ENCODE measurements at regions not wholly inside any gene's neighbourhood (a gene's known extent, or its start where the extent isn't known, plus 50 kb on each side); places are given as distances from the start of the nearest gene placed in this dataset.

GRCh38 chr7:1358376-1359050, 100.8 kb downstream of the MICALL2 start:
- TF ChIP-seq ISL1 (CRISPR knock-in tag; IDR thresholded peaks at IDR 0.05), result no peak
- TF ChIP-seq PATZ1 (CRISPR knock-in tag; IDR thresholded peaks at IDR 0.05; ENCODE audit: borderline replicate concordance), result no peak
- TF ChIP-seq ARNTL (CRISPR knock-in tag; IDR thresholded peaks at IDR 0.05; ENCODE audit: borderline replicate concordance, low read depth), result no peak
- no peak for TF ChIP-seq RARB (CRISPR knock-in tag; IDR thresholded peaks at IDR 0.05)
- TF ChIP-seq ZNF70 (CRISPR knock-in tag; IDR thresholded peaks at IDR 0.05), result no peak
- TF ChIP-seq OSR1 (CRISPR knock-in tag; IDR thresholded peaks at IDR 0.05), result no peak
- TF ChIP-seq CSRNP3 (CRISPR knock-in tag; IDR thresholded peaks at IDR 0.05), result no peak
- TF ChIP-seq ZFP30 (CRISPR knock-in tag; IDR thresholded peaks at IDR 0.05), result no peak
- no peak for TF ChIP-seq ESRRG (CRISPR knock-in tag; IDR thresholded peaks at IDR 0.05)
- TF ChIP-seq GLIS3 (CRISPR knock-in tag; IDR thresholded peaks at IDR 0.05), result no peak
- TF ChIP-seq ZNF8 (CRISPR knock-in tag; IDR thresholded peaks at IDR 0.05), result no peak

Measured in SK-N-SH treated with all-trans-retinoic acid at 6 μM for 48 hours (cell line).